Fibroblast of lung (primary cell): ENCODE measurements at regions not wholly inside any gene's neighbourhood (a gene's known extent, or its start where the extent isn't known, plus 50 kb on each side); places are given as distances from the start of the nearest gene placed in this dataset.
"Not testable (repeated sequence)": the region's sequence is repeated elsewhere in the genome, so short reads cannot be mapped to it uniquely, and the experiment has no call there.

Source experiments
- EZH2 ChIP-seq: IDR thresholded peaks from 2 replicates; pipeline ENCODE4 v1.5.1; 2012; ENCODE audit warnings: low read length, control low read depth, mild to moderate bottlenecking; ENCODE audit errors: missing control alignments
- TF ChIP-seq, protein P1 (sequence below), 2 donors: IDR thresholded peaks in 1 of 2; conservative IDR thresholded peaks in 1 of 2; 1 replicate in 1 of 2; 2 replicates in 1 of 2; pipeline ENCODE4 v1.5.1; 2011 to 2012; ENCODE audit warnings: low read length in 2 of 2, control low read depth in 1 of 2, inconsistent platforms in 1 of 2, low read depth in 1 of 2, mild to moderate bottlenecking in 1 of 2

DNA sequence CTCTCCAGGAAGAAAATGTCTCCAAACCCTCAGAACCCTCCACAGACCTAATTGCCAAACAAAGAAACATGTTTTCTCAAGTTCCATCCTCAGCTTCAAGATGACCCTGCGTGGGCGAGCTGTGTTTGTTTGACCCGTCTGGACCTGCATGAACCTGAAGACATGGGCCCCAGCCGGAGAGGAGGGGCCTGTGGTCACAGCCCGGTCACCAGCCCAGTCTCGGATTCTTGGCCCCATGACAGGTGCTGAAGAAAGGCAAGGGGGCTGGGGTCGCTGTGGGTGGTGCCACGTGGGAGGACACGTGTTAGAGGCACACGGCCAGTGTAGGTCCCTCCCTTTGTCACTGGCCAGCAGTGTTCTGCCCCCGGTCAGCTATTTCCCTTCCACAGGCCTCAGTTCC is 118.1 kb upstream of the FOXD4L5 start:
- TF ChIP-seq, protein P1, sequence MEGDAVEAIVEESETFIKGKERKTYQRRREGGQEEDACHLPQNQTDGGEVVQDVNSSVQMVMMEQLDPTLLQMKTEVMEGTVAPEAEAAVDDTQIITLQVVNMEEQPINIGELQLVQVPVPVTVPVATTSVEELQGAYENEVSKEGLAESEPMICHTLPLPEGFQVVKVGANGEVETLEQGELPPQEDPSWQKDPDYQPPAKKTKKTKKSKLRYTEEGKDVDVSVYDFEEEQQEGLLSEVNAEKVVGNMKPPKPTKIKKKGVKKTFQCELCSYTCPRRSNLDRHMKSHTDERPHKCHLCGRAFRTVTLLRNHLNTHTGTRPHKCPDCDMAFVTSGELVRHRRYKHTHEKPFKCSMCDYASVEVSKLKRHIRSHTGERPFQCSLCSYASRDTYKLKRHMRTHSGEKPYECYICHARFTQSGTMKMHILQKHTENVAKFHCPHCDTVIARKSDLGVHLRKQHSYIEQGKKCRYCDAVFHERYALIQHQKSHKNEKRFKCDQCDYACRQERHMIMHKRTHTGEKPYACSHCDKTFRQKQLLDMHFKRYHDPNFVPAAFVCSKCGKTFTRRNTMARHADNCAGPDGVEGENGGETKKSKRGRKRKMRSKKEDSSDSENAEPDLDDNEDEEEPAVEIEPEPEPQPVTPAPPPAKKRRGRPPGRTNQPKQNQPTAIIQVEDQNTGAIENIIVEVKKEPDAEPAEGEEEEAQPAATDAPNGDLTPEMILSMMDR (conservative IDR thresholded peaks at IDR 0.05 in 1 of 2, IDR thresholded peaks at IDR 0.05 in 1 of 2; ENCODE audit: low read depth in 1 of 2, low read length in 2 of 2), result not testable (repeated sequence)
- not testable (repeated sequence) for TF ChIP-seq EZH2
